GM21576 (cell line): ENCODE measurements at regions not wholly inside any gene's neighbourhood (a gene's known extent, or its start where the extent isn't known, plus 50 kb on each side); places are given as distances from the start of the nearest gene placed in this dataset.
A peak's percentile ranks its signal among the peaks of the same experiment; 100 is the strongest.
"Not testable (repeated sequence)": the region's sequence is repeated elsewhere in the genome, so short reads cannot be mapped to it uniquely, and the experiment has no call there.

Source experiments
- ATAC-seq: cut with Tn5 transposase; IDR thresholded peaks from one replicate; pipeline ENCODE4 v1.9.1; 2021; ENCODE audit warnings: mild to moderate bottlenecking, moderate library complexity; ENCODE audit not compliant: unreplicated experiment

- ATAC-seq = no peak
These were observed 194.3 kb upstream of the MBL2 start for GRCh38 chr10:52966904-52967303.

DNA sequence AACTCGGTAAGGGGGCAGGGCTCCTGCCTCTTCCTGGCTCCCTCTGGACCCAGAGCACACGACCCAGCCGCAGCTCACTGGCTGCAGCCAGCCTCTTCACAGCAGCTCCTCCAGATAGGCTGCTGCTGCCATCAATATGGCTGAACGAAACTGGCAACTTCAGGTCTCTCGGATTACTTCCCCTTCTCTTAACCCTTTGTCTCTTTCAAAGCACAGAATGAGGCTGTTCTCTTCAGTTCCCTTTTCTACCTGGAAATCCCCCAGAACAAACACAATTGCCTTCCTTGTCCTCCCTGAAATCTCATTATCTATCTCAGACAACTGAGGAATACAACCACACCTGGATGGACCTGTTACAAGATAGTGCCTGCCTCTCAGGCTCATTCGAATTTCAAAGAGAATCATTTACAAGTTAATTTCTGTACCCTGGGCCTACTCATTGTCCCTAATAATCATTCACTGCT lies 193.4 kb upstream of the MBL2 start:
- peak; percentile 99 for ATAC-seq

GRCh38 chr10:52965509-52965908 lies 192.9 kb upstream of the MBL2 start:
- ATAC-seq = peak; percentile 2

DNA sequence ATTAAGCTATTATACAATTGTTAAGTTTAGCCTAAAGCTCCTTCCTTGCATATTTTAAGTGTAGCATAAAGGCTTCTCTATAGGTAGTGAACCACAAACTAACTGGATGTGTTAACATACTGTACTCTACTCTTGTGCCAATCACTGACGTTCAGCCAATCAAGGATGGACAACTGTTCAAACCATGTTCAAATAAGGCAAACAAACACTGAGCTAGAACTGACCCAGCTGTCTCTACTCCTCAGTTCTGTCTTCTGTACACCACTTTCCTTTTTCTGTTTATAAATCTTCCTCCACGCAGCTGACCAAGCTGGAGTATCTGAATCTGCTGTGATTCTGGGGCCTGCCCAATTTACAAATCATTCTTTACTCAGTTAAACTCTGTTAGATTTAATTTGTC lies 188.7 kb upstream of the MBL2 start:
- ATAC-seq = no peak

- ATAC-seq = no peak
These were observed 187.2 kb upstream of the MBL2 start for GRCh38 chr10:52959810-52960209.

- no peak for ATAC-seq
These were observed 184.3 kb upstream of the MBL2 start for GRCh38 chr10:52956861-52957260.

GRCh38 chr10:52956461-52956860 lies 183.9 kb upstream of the MBL2 start:
- no peak for ATAC-seq

- ATAC-seq = no peak
These were observed 182.8 kb upstream of the MBL2 start for GRCh38 chr10:52955337-52955736.

DNA sequence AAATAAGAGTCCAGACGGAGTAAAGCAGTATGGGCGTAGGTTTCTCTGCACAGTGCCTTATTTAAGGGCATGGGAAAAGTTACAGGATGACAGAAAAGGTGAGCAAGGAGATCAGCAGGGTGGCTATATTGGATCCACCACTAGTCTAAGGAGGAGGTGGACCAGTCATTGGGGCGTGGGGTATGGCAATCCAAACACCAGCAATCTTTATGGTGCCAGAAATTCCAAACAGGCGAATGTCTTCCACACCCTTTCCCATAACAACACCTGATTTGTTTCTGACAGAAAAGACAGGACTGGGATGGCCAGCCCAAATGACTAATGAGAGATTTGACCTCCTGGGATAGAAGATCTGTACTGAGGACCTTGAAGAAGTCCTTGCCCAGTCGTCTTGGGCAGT lies 181.8 kb upstream of the MBL2 start:
- ATAC-seq = no peak

GRCh38 chr10:52952391-52953055 lies 179.9 kb upstream of the MBL2 start:
- no peak for ATAC-seq

- peak; percentile 89 for ATAC-seq
These were observed 179.2 kb upstream of the MBL2 start for GRCh38 chr10:52951824-52952223.

DNA sequence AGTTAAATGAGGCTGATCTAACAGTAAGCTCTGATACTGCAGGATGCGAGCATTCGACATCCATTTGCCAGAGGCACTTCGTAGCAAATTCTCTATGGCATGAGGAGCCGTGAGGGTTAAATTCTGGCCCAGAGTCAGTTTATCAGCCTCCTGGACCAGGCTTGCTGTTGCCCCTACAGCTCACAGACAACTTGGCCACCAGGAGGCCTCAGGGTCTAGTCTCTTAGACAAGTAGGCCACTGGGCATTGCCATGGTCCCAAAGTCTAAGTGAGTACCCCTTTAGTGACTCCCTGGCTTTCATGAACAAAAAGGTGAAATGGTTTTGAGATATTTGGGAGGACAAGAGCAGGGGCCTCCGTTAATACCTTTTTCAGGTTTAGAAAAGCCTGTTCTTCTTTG lies 178.0 kb upstream of the MBL2 start:
- ATAC-seq = no peak

- no peak for ATAC-seq
These were observed 177.3 kb upstream of the MBL2 start for GRCh38 chr10:52949899-52950298.

DNA sequence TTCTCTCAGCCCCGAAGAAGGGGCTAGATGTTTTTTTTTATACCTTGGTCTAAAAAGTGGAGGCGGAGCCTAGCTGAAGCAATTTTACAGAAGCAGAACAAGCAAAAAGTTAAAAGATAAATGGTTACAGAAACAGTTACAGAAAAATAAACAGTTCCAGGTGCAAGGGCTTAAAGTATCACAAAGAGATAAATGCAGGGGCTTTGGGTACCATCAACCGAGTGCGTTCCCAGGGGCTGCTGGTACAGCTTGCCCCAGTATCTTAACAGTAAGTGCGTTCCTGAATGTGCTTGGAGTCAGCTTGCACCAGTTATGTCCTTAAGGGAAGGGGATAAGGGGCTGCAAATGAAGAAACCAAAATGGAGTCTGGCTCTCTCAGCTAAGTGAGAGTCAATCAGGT lies 173.9 kb upstream of the MBL2 start:
- ATAC-seq = no peak

DNA sequence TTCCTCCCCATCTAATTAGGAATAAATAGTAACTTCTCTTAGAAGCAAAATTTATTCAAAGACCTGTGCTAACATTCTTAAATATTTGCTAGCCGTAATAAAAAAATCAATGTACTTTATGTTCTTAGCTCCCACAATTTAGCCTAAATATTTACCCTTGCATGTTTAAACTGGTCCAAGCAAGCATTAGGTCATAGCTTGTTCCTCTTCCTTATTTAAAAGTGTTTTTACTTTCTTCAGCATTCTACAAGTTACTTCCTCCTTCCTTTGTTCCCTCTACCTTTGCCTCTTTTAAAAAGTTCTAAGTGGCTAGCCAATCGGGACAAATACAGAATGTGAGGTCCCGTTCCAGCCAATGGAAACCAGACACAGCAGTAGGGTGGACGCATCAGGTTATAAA lies 172.9 kb upstream of the MBL2 start:
- not testable (repeated sequence) for ATAC-seq

DNA sequence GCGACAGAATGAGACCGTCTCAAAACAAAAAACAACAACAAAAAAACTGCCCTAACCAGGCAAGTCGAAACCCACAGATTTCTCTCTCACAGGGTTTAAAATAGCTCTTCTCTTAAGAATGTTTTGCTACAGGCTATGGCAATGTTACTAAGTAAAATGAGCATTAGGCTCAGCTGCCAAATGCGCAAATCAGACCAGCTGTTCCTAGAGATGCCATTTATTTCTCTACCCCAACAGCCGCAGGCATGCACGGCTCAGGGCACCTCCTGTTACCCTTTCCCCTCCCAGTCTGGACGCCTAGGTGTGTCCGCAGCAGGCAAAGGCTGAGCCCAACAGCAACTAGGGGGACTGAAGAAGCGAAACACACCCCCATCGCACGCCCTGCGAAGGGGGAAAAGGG lies 168.3 kb upstream of the MBL2 start:
- no peak for ATAC-seq

GRCh38 chr10:52939894-52940293 lies 167.3 kb upstream of the MBL2 start:
- no peak for ATAC-seq

- ATAC-seq = no peak
These were observed 161.2 kb upstream of the MBL2 start for GRCh38 chr10:52933748-52934147.

DNA sequence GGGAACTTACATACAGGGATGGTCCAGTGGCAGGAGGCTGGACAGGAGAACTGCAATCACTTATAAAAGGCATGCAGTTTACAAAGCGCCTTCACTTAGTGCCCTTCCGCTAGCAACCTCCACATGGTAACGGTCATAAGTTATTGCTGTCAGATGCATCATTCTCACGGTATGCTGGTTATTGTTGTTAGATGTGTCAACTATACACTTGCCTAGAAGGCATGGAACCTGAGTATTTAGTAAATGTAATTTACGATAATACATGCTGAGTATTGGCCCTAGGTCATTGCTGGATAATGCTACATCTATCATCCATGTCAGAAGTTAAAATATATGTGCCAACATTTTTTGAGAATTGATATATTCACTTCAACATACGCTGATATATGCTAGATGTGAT lies 155.1 kb upstream of the MBL2 start:
- no peak for ATAC-seq

GRCh38 chr10:52923520-52923919 lies 150.9 kb upstream of the MBL2 start:
- no peak for ATAC-seq

DNA sequence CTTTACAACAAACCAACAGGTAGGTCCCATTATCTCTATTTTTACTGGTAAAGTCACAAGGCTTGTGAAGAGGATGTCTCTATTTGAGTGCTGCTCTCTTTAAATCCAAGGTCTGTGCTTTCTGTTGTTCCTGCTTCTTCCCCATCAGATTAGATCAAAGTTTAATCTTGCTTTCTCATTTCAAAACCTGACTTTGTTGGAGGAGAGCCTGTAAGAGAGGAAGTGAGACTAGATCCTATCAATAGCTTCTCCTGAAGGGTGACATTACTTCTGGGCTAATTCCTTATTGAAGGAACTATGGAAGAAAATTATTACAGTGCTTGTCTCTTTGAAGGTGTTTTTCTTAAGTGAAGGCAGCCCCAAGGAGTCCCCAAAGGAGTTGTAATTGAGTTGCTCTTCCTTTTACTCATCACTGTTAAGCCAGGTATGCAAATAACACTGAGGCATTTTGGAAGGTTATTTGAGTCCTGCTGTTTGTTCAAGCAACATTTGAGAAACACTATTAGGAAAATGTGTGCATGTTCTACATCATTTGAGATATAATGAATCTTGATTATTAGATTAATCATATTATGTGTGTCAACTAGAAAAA lies 146.2 kb upstream of the MBL2 start:
- no peak for ATAC-seq

GRCh38 chr10:52915391-52915790 lies 142.8 kb upstream of the MBL2 start:
- no peak for ATAC-seq

DNA sequence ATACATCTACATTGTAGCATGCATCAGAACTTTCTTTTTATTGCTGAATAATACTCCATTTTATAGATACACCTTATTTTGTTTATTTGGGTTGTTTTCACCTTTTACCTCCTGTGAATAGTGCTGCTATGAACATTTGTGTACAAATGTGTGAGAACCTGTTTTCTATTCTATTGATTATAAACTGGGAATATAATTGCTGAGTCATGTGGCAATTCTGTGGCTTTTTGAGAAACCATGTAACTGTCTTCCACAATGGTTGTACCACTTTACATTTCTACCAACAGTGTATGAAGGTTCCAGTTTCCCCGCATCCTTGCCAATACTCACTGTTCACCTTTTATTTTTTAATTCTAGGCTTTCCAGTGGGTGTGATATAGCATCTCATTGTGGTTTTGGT lies 138.6 kb upstream of the MBL2 start:
- no peak for ATAC-seq
